B cell (primary cell): ENCODE measurements at regions not wholly inside any gene's neighbourhood (a gene's known extent, or its start where the extent isn't known, plus 50 kb on each side); places are given as distances from the start of the nearest gene placed in this dataset.

Experiments used
- ATAC-seq: fragments of 200-7000 bp; cut with Tn5 transposase; one replicate; pipeline ENCODE4 v1.10.0; 2021; ENCODE audit warnings: low read depth, mild to moderate bottlenecking, moderate number of reproducible peaks, moderate library complexity
- CTCF ChIA-PET: fragments of 350-600 bp; sonication (Branson Sonifier 250); formaldehyde crosslinking; loops from one replicate; lab custom pipeline; 2021; ENCODE audit warnings: antibody characterized with exemption, inconsistent platforms; lab: Charles Lee
- POLR2A ChIA-PET: fragments of 350-600 bp; sonication (Branson Sonifier 250); formaldehyde crosslinking; loops from one replicate; lab custom pipeline; 2021; ENCODE audit warnings: antibody characterized with exemption; lab: Charles Lee
- DNase-seq: peaks from one replicate; pipeline ENCODE4 v3.0.0; 2013
- H2AFZ ChIP-seq: 2 replicates; pipeline ENCODE4 v1.6.1; 2012; ENCODE audit warnings: mild to moderate bottlenecking, low read depth, low read length; ENCODE audit not compliant: insufficient read depth, poor library complexity, severe bottlenecking
- H3K27ac ChIP-seq, 2 donors: 1 replicate in 1 of 2; 2 replicates in 1 of 2; pipeline ENCODE4 v1.5.1; 2012 to 2013; ENCODE audit warnings: low read length in 2 of 2, mild to moderate bottlenecking in 2 of 2, moderate library complexity in 1 of 2
- H3K27me3 ChIP-seq, 4 experiments: fragments of 200-600 bp in 1 of 4; sonication (generic) in 1 of 4; replicated peaks in 1 of 4; 1 replicate in 2 of 4; 2 replicates in 2 of 4; pipeline versions ENCODE4 v1.6.1 to v1.7.0; 2013 to 2016; ENCODE audit warnings: low read length in 3 of 4, mild to moderate bottlenecking in 2 of 4, mixed read lengths in 1 of 4, moderate library complexity in 1 of 4; ENCODE audit not compliant: insufficient read depth in 4 of 4, control insufficient read depth in 3 of 4; ENCODE audit errors: control extremely low read depth in 1 of 4
- H3K36me3 ChIP-seq, 2 experiments: replicated peaks in 1 of 2; 1 replicate in 1 of 2; 2 replicates in 1 of 2; pipeline versions ENCODE4 v1.6.1 to v1.7.1; 2013; ENCODE audit warnings: low read length in 1 of 2; ENCODE audit not compliant: insufficient read depth in 2 of 2, control insufficient read depth in 1 of 2; ENCODE audit errors: control extremely low read depth in 1 of 2, extremely low read depth in 1 of 2
- H3K4me1 ChIP-seq, 2 donors: fragments of 200-600 bp in 1 of 2; sonication (generic) in 1 of 2; 1 replicate in 1 of 2; 2 replicates in 1 of 2; pipeline versions ENCODE4 v1.5.1 to v1.6.1; 2013 to 2017; ENCODE audit warnings: low read length in 2 of 2; ENCODE audit not compliant: control insufficient read depth in 2 of 2, insufficient read depth in 2 of 2
- H3K4me2 ChIP-seq: replicated peaks from 2 replicates; pipeline ENCODE3; 2012; ENCODE audit warnings: mild to moderate bottlenecking, low read depth, low read length; ENCODE audit not compliant: poor library complexity, severe bottlenecking
- H3K4me3 ChIP-seq, 5 experiments: fragments of 200-600 bp in 1 of 5; sonication (generic) in 1 of 5; 1 replicate in 3 of 5; 2 replicates in 2 of 5; pipeline versions ENCODE4 v1.5.1 to v1.7.0; 2011 to 2016; ENCODE audit warnings: low read length in 4 of 5, mild to moderate bottlenecking in 4 of 5, low read depth in 2 of 5, control low read depth in 1 of 5, moderate library complexity in 1 of 5; ENCODE audit not compliant: insufficient read depth in 1 of 5; ENCODE audit errors: control extremely low read depth in 1 of 5, extremely low read depth in 1 of 5
- H3K79me2 ChIP-seq: fragments of 200-600 bp; sonication (generic); one replicate; pipeline ENCODE4 v1.6.0; 2016; ENCODE audit warnings: low read length; ENCODE audit not compliant: control insufficient read depth, insufficient read depth
- H3K9ac ChIP-seq: fragments of 200-600 bp; sonication (generic); 2 replicates; pipeline ENCODE4 v1.6.1; 2017; ENCODE audit warnings: mild to moderate bottlenecking, low read length, moderate library complexity
- H3K9me3 ChIP-seq, 3 donors: one replicate each; pipeline versions ENCODE4 v1.6.1 to v1.7.1; 2013; ENCODE audit warnings: low read length in 2 of 3; ENCODE audit not compliant: control insufficient read depth in 2 of 3, insufficient read depth in 1 of 3; ENCODE audit errors: control extremely low read depth in 1 of 3
- H4K20me1 ChIP-seq: 2 replicates; pipeline ENCODE4 v1.6.0; 2012; ENCODE audit warnings: mild to moderate bottlenecking, low read length; ENCODE audit not compliant: insufficient read depth, control insufficient read depth, poor library complexity, severe bottlenecking
- H3K27ac Mint-ChIP-seq: one replicate; pipeline ENCODE4 v1.8.0; 2021; ENCODE audit warnings: mixed read lengths
- H3K27me3 Mint-ChIP-seq: one replicate; pipeline ENCODE4 v1.8.0; 2021; ENCODE audit warnings: mixed read lengths
- H3K4me1 Mint-ChIP-seq: one replicate; pipeline ENCODE4 v1.8.0; 2021; ENCODE audit warnings: mixed read lengths
- H3K4me3 Mint-ChIP-seq: one replicate; pipeline ENCODE4 v1.8.0; 2021; ENCODE audit warnings: mixed read lengths
- H3K9me3 Mint-ChIP-seq: one replicate; pipeline ENCODE4 v1.8.0; 2022; ENCODE audit warnings: mixed read lengths; ENCODE audit not compliant: insufficient read depth
- EZH2 ChIP-seq: IDR thresholded peaks from 2 replicates; pipeline ENCODE4 v1.6.1; 2012; ENCODE audit warnings: borderline replicate concordance, low read depth, mild to moderate bottlenecking, moderate library complexity, low read length; ENCODE audit not compliant: insufficient read depth, poor library complexity, severe bottlenecking
- WGBS: methylation state at CpG from one replicate; pipeline ENCODE4 v1.1.5; 2013; ENCODE audit warnings: missing lambda C conversion rate; ENCODE audit not compliant: insufficient coverage; 5-methylcytosine and 5-hydroxymethylcytosine counted together
- intact Hi-C: fragments of 100-400 bp; cut with micrococcal nuclease; formaldehyde crosslinking; loops from one replicate; pipeline ENCODE4 v1.10.0; 2022
- TF ChIP-seq, protein P1 (sequence below): fragments of 200-600 bp; IDR thresholded peaks from one replicate; pipeline ENCODE4 v1.8.0; 2022; ENCODE audit warnings: antibody characterized with exemption, mild to moderate bottlenecking

DNA sequence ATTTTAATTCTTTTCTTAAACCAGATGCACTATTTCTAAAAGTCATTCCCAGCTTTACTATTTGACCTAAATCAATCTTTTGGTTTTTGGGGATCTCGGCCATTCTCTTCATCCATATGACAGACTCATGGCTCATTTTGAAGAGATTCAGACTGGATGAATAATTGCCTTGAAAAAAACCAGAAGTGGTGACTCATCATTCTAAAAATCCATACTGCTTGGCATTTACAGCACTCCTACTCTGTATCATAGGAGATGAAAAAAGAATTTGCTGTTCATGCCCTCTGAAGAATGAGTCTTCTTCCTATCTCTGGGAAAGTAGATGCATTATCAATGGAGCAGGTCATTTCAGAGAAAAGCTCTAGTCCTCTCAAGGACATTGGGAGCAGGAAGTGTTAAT, 220.5 kb upstream of the RPS6KA3 start:
- Histone ChIP-seq H4K20me1 (no peaks in the 10 kb centered on the region), H3K9ac (no peak overlapping the region), H3K79me2 (no peaks in the 10 kb centered on the region), H3K4me2 (no peak overlapping the region), H2AFZ (no peak overlapping the region), H3K27me3 (no peaks in the 10 kb centered on the region), H3K4me3 (no peak overlapping the region), H3K4me1 (no peaks in the 10 kb centered on the region), H3K36me3 (no peaks in the 10 kb centered on the region), H3K27ac (no peak overlapping the region), H3K9me3 (no peaks in the 10 kb centered on the region)
- H3K27ac Mint-ChIP-seq, result no peak overlapping the region
- no peak overlapping the region for H3K4me3 Mint-ChIP-seq
- ChIA-PET POLR2A (no interaction called here), CTCF (no interaction called here)
- peaks cover 5% of the 10 kb centered on the region for H3K27me3 Mint-ChIP-seq
- H3K9me3 Mint-ChIP-seq, result no peaks in the 10 kb centered on the region
- H3K4me1 Mint-ChIP-seq, result no peaks in the 10 kb centered on the region
- WGBS, result no CpG with 5 or more reads among the region's 1 CpG
- intact Hi-C loops, result no loop called here
- no peak for ATAC-seq
- no peak for DNase-seq
- no peak for TF ChIP-seq EZH2
- TF ChIP-seq, protein P1, sequence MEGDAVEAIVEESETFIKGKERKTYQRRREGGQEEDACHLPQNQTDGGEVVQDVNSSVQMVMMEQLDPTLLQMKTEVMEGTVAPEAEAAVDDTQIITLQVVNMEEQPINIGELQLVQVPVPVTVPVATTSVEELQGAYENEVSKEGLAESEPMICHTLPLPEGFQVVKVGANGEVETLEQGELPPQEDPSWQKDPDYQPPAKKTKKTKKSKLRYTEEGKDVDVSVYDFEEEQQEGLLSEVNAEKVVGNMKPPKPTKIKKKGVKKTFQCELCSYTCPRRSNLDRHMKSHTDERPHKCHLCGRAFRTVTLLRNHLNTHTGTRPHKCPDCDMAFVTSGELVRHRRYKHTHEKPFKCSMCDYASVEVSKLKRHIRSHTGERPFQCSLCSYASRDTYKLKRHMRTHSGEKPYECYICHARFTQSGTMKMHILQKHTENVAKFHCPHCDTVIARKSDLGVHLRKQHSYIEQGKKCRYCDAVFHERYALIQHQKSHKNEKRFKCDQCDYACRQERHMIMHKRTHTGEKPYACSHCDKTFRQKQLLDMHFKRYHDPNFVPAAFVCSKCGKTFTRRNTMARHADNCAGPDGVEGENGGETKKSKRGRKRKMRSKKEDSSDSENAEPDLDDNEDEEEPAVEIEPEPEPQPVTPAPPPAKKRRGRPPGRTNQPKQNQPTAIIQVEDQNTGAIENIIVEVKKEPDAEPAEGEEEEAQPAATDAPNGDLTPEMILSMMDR, result no peak

DNA sequence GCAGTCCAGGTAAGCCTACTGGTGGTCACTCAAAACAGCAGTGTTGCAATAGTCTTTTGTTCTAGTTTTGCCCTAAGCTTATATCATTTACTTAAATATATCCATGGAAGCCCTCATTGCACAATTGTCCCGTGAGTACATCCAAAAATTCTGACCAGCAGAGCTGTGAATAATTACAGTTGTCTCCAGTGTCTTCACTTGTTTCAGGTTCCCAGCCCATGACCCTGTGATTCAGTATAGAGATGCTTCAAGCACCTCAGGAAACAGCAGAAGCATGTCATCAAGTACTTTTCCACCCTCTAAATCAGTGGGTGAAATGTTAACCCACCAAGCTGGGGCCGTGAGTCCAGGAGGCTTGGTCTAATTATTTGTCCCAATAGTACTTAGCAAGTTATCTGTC, 214.9 kb upstream of the RPS6KA3 start:
- Histone ChIP-seq H3K79me2 (no peaks in the 10 kb centered on the region), H3K4me2 (no peak overlapping the region), H3K36me3 (no peaks in the 10 kb centered on the region), H3K9ac (no peak overlapping the region), H3K27me3 (no peaks in the 10 kb centered on the region), H3K9me3 (no peaks in the 10 kb centered on the region), H3K27ac (no peak overlapping the region), H4K20me1 (no peaks in the 10 kb centered on the region), H2AFZ (no peak overlapping the region), H3K4me1 (no peaks in the 10 kb centered on the region), H3K4me3 (no peak overlapping the region)
- no peaks in the 10 kb centered on the region for H3K4me1 Mint-ChIP-seq
- TF ChIP-seq, protein P1, result no peak
- no peak for TF ChIP-seq EZH2
- intact Hi-C loops, result no loop called here
- H3K4me3 Mint-ChIP-seq, result no peak overlapping the region
- no peak for ATAC-seq
- H3K9me3 Mint-ChIP-seq, result no peaks in the 10 kb centered on the region
- WGBS, result 80% methylated on average over 1 of the region's 2 CpGs
- no peak overlapping the region for H3K27ac Mint-ChIP-seq
- H3K27me3 Mint-ChIP-seq, result peaks cover 12% of the 10 kb centered on the region
- POLR2A ChIA-PET, result no interaction called here
- DNase-seq, result no peak
- CTCF ChIA-PET, result no interaction called here
